Liver (tissue), 8 donors: ENCODE measurements at regions not wholly inside any gene's neighbourhood (a gene's known extent, or its start where the extent isn't known, plus 50 kb on each side); places are given as distances from the start of the nearest gene placed in this dataset.

ENCODE experiments used
- DNase-seq: peaks from one replicate; pipeline ENCODE4 v3.0.0-alpha.2; 2017; ENCODE audit warnings: low spot score
- H3K27ac ChIP-seq, 2 donors: one replicate each; pipeline ENCODE4 v1.7.0; 2013; ENCODE audit warnings: inconsistent platforms in 2 of 2, low read length in 2 of 2, control low read depth in 1 of 2, low read depth in 1 of 2, mild to moderate bottlenecking in 1 of 2
- H3K27me3 ChIP-seq, 4 donors: one replicate each; pipeline versions ENCODE4 v1.6.1 to v1.7.0; 2013; ENCODE audit warnings: low read length in 3 of 4, inconsistent platforms in 1 of 4, mild to moderate bottlenecking in 1 of 4, moderate library complexity in 1 of 4; ENCODE audit not compliant: control insufficient read depth in 4 of 4, insufficient read depth in 4 of 4
- H3K36me3 ChIP-seq, 4 donors: one replicate each; pipeline versions ENCODE4 v1.6.1 to v1.7.0; 2013; ENCODE audit warnings: low read length in 3 of 4, mild to moderate bottlenecking in 3 of 4, low read depth in 1 of 4, moderate library complexity in 1 of 4; ENCODE audit not compliant: control insufficient read depth in 4 of 4, insufficient read depth in 3 of 4
- H3K4me1 ChIP-seq, 4 donors: one replicate each; pipeline versions ENCODE4 v1.6.1 to v1.7.0; 2013; ENCODE audit warnings: low read length in 3 of 4, mild to moderate bottlenecking in 3 of 4, moderate library complexity in 1 of 4; ENCODE audit not compliant: control insufficient read depth in 4 of 4, insufficient read depth in 4 of 4
- H3K4me3 ChIP-seq, 3 donors: one replicate each; pipeline versions ENCODE4 v1.6.1 to v1.7.0; 2013; ENCODE audit warnings: low read length in 3 of 3, control low read depth in 1 of 3, low read depth in 1 of 3, mild to moderate bottlenecking in 1 of 3
- H3K9ac ChIP-seq, 2 donors: one replicate each; pipeline ENCODE4 v1.7.0; 2013; ENCODE audit warnings: low read length in 2 of 2, mild to moderate bottlenecking in 2 of 2, moderate library complexity in 2 of 2, control low read depth in 1 of 2, low read depth in 1 of 2
- H3K9me3 ChIP-seq, 4 donors: one replicate each; pipeline versions ENCODE4 v1.6.1 to v1.7.0; 2013; ENCODE audit warnings: low read length in 3 of 4; ENCODE audit not compliant: control insufficient read depth in 4 of 4
- EGR1 ChIP-seq, 2 donors: IDR thresholded peaks; 2 replicates each; pipeline ENCODE4 v1.6.1; 2016 to 2018; ENCODE audit warnings: antibody characterized with exemption in 2 of 2, low read depth in 2 of 2
- FOXA1 ChIP-seq: IDR thresholded peaks from 2 replicates; pipeline ENCODE4 v1.6.1; 2016; ENCODE audit warnings: antibody characterized with exemption
- FOXA2 ChIP-seq: IDR thresholded peaks from 2 replicates; pipeline ENCODE4 v1.6.1; 2016; ENCODE audit warnings: antibody characterized with exemption
- GABPA ChIP-seq, 2 donors: IDR thresholded peaks in 1 of 2; conservative IDR thresholded peaks in 1 of 2; 2 replicates each; pipeline ENCODE4 v1.6.1; 2016; ENCODE audit warnings: antibody characterized with exemption in 2 of 2, mild to moderate bottlenecking in 1 of 2, moderate library complexity in 1 of 2
- HNF4A ChIP-seq, 2 donors: conservative IDR thresholded peaks; 2 replicates each; pipeline ENCODE4 v1.6.1; 2016; ENCODE audit warnings: antibody characterized with exemption in 2 of 2, mild to moderate bottlenecking in 2 of 2
- HNF4G ChIP-seq: IDR thresholded peaks from 2 replicates; pipeline ENCODE4 v1.6.1; 2016; ENCODE audit warnings: antibody characterized with exemption
- MAX ChIP-seq: IDR thresholded peaks from 2 replicates; pipeline ENCODE4 v1.6.1; 2016; ENCODE audit warnings: antibody characterized with exemption
- NR2F2 ChIP-seq: IDR thresholded peaks from 2 replicates; pipeline ENCODE4 v1.6.1; 2016; ENCODE audit warnings: antibody characterized with exemption
- RAD21 ChIP-seq, 2 donors: IDR thresholded peaks; 2 replicates each; pipeline ENCODE4 v1.6.1; 2016; ENCODE audit warnings: antibody characterized with exemption in 2 of 2, mild to moderate bottlenecking in 2 of 2
- REST ChIP-seq: IDR thresholded peaks from 2 replicates; pipeline ENCODE4 v1.6.1; 2016; ENCODE audit warnings: antibody characterized with exemption, mild to moderate bottlenecking
- RXRA ChIP-seq, 2 donors: IDR thresholded peaks; 2 replicates each; pipeline ENCODE4 v1.6.1; 2017 to 2018; ENCODE audit warnings: antibody characterized with exemption in 2 of 2, mild to moderate bottlenecking in 1 of 2
- SP1 ChIP-seq: IDR thresholded peaks from 2 replicates; pipeline ENCODE4 v1.6.1; 2018; ENCODE audit warnings: antibody characterized with exemption, mild to moderate bottlenecking
- TAF1 ChIP-seq: conservative IDR thresholded peaks from 2 replicates; pipeline ENCODE4 v1.6.1; 2016; ENCODE audit warnings: antibody characterized with exemption, mild to moderate bottlenecking
- YY1 ChIP-seq: IDR thresholded peaks from 2 replicates; pipeline ENCODE4 v1.6.1; 2016; ENCODE audit warnings: antibody characterized with exemption, mild to moderate bottlenecking
- ZBTB33 ChIP-seq: IDR thresholded peaks from 2 replicates; pipeline ENCODE4 v1.6.1; 2016; ENCODE audit warnings: antibody characterized with exemption
- WGBS: extraction: QIAGEN DNeasy Blood & Tissue Kit; methylation state at CpG from one replicate; pipeline ENCODE4 v1.1.7; 2013; 5-methylcytosine and 5-hydroxymethylcytosine counted together
- TF ChIP-seq, protein P1 (sequence below): fragments of 150-350 bp; IDR thresholded peaks from 2 replicates; pipeline ENCODE4 v1.5.1; 2017; ENCODE audit warnings: improper control_type of control experiment, low read depth, low read length; ENCODE audit not compliant: missing input control
- TF ChIP-seq, protein P2 (sequence below): IDR thresholded peaks from 2 replicates; pipeline ENCODE4 v1.6.1; 2016; ENCODE audit warnings: antibody characterized with exemption
- donor health status: healthy.
- donor health status: healthy.
- donor health status: healthy.
- donor health status: healthy.
- donor health status: healthy.

DNA sequence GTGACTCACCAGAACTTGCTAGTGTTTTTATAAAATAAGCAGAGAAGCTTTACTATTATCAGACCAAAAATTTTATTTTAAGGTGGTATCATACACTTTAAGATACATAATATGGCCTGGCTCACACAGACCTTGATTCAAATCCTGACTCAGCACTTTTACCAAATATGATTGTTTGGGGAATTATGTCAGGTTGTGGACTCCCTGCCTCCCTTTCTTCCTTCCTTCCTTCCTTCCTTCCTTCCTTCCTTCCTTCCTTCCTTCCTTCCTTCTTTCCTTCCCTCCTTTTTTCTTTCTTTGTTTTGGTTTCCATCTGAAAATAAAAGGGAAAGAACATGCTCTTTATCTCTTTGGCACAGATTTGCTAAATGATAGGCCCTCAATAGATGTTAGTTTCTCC is 186.0 kb upstream of the MMS22L start:
- Histone ChIP-seq H3K27me3 (no peaks in the 10 kb centered on the region), H3K9me3 (no peaks in the 10 kb centered on the region), H3K4me1 (no peaks in the 10 kb centered on the region), H3K9ac (no peak overlapping the region), H3K36me3 (no peaks in the 10 kb centered on the region), H3K4me3 (no peak overlapping the region), H3K27ac (no peak overlapping the region)
- TF ChIP-seq RAD21 (IDR thresholded peaks at IDR 0.05) (no peak), YY1 (no peak), RXRA (IDR thresholded peaks at IDR 0.05) (no peak), NR2F2 (no peak), REST (no peak), MAX (no peak), FOXA1 (no peak), SP1 (no peak), EGR1 (IDR thresholded peaks at IDR 0.05; ENCODE audit: low read depth in 2 of 2) (no peak), ZBTB33 (no peak), HNF4G (no peak), GABPA (IDR thresholded peaks at IDR 0.05 in 1 of 2, conservative IDR thresholded peaks at IDR 0.05 in 1 of 2) (no peak)
- TF ChIP-seq, protein P1, sequence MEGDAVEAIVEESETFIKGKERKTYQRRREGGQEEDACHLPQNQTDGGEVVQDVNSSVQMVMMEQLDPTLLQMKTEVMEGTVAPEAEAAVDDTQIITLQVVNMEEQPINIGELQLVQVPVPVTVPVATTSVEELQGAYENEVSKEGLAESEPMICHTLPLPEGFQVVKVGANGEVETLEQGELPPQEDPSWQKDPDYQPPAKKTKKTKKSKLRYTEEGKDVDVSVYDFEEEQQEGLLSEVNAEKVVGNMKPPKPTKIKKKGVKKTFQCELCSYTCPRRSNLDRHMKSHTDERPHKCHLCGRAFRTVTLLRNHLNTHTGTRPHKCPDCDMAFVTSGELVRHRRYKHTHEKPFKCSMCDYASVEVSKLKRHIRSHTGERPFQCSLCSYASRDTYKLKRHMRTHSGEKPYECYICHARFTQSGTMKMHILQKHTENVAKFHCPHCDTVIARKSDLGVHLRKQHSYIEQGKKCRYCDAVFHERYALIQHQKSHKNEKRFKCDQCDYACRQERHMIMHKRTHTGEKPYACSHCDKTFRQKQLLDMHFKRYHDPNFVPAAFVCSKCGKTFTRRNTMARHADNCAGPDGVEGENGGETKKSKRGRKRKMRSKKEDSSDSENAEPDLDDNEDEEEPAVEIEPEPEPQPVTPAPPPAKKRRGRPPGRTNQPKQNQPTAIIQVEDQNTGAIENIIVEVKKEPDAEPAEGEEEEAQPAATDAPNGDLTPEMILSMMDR: no peak
- no peak for DNase-seq

- Histone ChIP-seq H3K9me3 (no peaks in the 10 kb centered on the region), H3K4me3 (no peak overlapping the region), H3K36me3 (no peaks in the 10 kb centered on the region), H3K27ac (no peak overlapping the region), H3K9ac (no peak overlapping the region), H3K27me3 (no peaks in the 10 kb centered on the region), H3K4me1 (no peaks in the 10 kb centered on the region)
- DNase-seq: no peak
- WGBS: 60% methylated on average over 1 of the region's 1 CpG
- TF ChIP-seq GABPA (IDR thresholded peaks at IDR 0.05 in 1 of 2, conservative IDR thresholded peaks at IDR 0.05 in 1 of 2): no peak
- no peak for TF ChIP-seq TAF1
- no peak for TF ChIP-seq YY1
- TF ChIP-seq HNF4A (conservative IDR thresholded peaks at IDR 0.05): no peak
- TF ChIP-seq RAD21 (IDR thresholded peaks at IDR 0.05): no peak
- TF ChIP-seq, protein P2, sequence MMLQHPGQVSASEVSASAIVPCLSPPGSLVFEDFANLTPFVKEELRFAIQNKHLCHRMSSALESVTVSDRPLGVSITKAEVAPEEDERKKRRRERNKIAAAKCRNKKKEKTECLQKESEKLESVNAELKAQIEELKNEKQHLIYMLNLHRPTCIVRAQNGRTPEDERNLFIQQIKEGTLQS: no peak
- no peak for TF ChIP-seq FOXA1
- TF ChIP-seq, protein P1: no peak
- TF ChIP-seq EGR1 (IDR thresholded peaks at IDR 0.05; ENCODE audit: low read depth in 2 of 2): no peak
- no peak for TF ChIP-seq NR2F2
- no peak for TF ChIP-seq FOXA2
- no peak for TF ChIP-seq SP1
- TF ChIP-seq ZBTB33: no peak
- TF ChIP-seq MAX: no peak
These were observed 186.4 kb upstream of the MMS22L start for GRCh38 chr6:97469451-97469850.
